HEK293T (cell line): ENCODE measurements at regions not wholly inside any gene's neighbourhood (a gene's known extent, or its start where the extent isn't known, plus 50 kb on each side); places are given as distances from the start of the nearest gene placed in this dataset.

Source experiments
- PKNOX1 ChIP-seq: fragments of 450-650 bp; IDR thresholded peaks from 2 replicates; pipeline ENCODE4 v1.6.1; 2016
- SUZ12 ChIP-seq: fragments of 450-650 bp; IDR thresholded peaks from 2 replicates; pipeline ENCODE4 v1.6.1; 2016; ENCODE audit warnings: mild to moderate bottlenecking
- ZNF384 ChIP-seq: fragments of 450-650 bp; IDR thresholded peaks from 2 replicates; pipeline ENCODE4 v1.6.1; 2016

GRCh38 chr9:73575101-73576060, 423.7 kb downstream of the ANXA1 start:
- no peak for TF ChIP-seq SUZ12
- no peak for TF ChIP-seq PKNOX1
- TF ChIP-seq ZNF384 = no peak
